ENCODE measurements at regions not wholly inside any gene's neighbourhood (a gene's known extent, or its start where the extent isn't known, plus 50 kb on each side); places are given as distances from the start of the nearest gene placed in this dataset.

DNA sequence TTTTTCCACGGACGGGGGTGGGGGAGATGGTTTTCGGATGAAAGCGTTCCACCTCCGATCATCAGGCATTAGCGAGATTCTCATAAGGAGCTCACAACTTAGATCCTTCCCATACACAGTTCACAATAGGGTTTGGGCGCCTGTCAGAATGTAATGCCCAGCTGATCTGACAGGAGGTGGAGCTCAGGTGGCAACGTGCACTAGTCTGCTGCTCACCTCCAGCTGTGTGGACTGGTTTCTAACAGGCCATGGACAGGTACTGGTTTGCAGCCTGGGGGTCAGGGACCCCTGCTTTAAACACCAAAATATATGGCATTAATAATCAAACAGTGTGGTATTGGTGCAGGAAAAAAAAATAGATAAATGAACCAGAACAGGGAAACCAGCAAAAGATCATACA lies 157.5 kb upstream of the NLRP1 start (continued):
- TF ChIP-seq, protein P1, sequence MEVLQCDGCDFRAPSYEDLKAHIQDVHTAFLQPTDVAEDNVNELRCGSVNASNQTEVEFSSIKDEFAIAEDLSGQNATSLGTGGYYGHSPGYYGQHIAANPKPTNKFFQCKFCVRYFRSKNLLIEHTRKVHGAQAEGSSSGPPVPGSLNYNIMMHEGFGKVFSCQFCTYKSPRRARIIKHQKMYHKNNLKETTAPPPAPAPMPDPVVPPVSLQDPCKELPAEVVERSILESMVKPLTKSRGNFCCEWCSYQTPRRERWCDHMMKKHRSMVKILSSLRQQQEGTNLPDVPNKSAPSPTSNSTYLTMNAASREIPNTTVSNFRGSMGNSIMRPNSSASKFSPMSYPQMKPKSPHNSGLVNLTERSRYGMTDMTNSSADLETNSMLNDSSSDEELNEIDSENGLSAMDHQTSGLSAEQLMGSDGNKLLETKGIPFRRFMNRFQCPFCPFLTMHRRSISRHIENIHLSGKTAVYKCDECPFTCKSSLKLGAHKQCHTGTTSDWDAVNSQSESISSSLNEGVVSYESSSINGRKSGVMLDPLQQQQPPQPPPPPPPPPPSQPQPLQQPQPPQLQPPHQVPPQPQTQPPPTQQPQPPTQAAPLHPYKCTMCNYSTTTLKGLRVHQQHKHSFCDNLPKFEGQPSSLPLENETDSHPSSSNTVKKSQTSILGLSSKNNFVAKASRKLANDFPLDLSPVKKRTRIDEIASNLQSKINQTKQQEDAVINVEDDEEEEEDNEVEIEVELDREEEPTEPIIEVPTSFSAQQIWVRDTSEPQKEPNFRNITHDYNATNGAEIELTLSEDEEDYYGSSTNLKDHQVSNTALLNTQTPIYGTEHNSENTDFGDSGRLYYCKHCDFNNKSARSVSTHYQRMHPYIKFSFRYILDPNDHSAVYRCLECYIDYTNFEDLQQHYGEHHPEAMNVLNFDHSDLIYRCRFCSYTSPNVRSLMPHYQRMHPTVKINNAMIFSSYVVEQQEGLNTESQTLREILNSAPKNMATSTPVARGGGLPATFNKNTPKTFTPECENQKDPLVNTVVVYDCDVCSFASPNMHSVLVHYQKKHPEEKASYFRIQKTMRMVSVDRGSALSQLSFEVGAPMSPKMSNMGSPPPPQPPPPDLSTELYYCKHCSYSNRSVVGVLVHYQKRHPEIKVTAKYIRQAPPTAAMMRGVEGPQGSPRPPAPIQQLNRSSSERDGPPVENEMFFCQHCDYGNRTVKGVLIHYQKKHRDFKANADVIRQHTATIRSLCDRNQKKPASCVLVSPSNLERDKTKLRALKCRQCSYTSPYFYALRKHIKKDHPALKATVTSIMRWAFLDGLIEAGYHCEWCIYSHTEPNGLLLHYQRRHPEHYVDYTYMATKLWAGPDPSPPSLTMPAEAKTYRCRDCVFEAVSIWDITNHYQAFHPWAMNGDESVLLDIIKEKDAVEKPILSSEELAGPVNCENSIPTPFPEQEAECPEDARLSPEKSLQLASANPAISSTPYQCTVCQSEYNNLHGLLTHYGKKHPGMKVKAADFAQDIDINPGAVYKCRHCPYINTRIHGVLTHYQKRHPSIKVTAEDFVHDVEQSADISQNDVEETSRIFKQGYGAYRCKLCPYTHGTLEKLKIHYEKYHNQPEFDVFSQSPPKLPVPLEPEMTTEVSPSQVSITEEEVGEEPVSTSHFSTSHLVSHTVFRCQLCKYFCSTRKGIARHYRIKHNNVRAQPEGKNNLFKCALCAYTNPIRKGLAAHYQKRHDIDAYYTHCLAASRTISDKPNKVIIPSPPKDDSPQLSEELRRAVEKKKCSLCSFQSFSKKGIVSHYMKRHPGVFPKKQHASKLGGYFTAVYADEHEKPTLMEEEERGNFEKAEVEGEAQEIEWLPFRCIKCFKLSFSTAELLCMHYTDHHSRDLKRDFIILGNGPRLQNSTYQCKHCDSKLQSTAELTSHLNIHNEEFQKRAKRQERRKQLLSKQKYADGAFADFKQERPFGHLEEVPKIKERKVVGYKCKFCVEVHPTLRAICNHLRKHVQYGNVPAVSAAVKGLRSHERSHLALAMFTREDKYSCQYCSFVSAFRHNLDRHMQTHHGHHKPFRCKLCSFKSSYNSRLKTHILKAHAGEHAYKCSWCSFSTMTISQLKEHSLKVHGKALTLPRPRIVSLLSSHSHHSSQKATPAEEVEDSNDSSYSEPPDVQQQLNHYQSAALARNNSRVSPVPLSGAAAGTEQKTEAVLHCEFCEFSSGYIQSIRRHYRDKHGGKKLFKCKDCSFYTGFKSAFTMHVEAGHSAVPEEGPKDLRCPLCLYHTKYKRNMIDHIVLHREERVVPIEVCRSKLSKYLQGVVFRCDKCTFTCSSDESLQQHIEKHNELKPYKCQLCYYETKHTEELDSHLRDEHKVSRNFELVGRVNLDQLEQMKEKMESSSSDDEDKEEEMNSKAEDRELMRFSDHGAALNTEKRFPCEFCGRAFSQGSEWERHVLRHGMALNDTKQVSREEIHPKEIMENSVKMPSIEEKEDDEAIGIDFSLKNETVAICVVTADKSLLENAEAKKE (CRISPR knock-in tag; IDR thresholded peaks at IDR 0.05): no peak
- no peak for TF ChIP-seq CREB1 (CRISPR knock-in tag; IDR thresholded peaks at IDR 0.05; ENCODE audit: low read depth)
- TF ChIP-seq, protein P2, sequence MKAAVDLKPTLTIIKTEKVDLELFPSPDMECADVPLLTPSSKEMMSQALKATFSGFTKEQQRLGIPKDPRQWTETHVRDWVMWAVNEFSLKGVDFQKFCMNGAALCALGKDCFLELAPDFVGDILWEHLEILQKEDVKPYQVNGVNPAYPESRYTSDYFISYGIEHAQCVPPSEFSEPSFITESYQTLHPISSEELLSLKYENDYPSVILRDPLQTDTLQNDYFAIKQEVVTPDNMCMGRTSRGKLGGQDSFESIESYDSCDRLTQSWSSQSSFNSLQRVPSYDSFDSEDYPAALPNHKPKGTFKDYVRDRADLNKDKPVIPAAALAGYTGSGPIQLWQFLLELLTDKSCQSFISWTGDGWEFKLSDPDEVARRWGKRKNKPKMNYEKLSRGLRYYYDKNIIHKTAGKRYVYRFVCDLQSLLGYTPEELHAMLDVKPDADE (IDR thresholded peaks at IDR 0.05): no peak
- TF ChIP-seq NANOG (IDR thresholded peaks at IDR 0.05; ENCODE audit: borderline replicate concordance): no peak
- TF ChIP-seq JUNB (IDR thresholded peaks at IDR 0.05; ENCODE audit: unreplicated experiment): no peak
- TF ChIP-seq ZNF331 (CRISPR knock-in tag; IDR thresholded peaks at IDR 0.05; ENCODE audit: low read depth): no peak
- TF ChIP-seq POLR2AphosphoS5 (IDR thresholded peaks at IDR 0.05; ENCODE audit: low read depth): no peak
- TF ChIP-seq STAT1 (IDR thresholded peaks at IDR 0.05; ENCODE audit: unreplicated experiment): no peak
- TF ChIP-seq, protein P3, sequence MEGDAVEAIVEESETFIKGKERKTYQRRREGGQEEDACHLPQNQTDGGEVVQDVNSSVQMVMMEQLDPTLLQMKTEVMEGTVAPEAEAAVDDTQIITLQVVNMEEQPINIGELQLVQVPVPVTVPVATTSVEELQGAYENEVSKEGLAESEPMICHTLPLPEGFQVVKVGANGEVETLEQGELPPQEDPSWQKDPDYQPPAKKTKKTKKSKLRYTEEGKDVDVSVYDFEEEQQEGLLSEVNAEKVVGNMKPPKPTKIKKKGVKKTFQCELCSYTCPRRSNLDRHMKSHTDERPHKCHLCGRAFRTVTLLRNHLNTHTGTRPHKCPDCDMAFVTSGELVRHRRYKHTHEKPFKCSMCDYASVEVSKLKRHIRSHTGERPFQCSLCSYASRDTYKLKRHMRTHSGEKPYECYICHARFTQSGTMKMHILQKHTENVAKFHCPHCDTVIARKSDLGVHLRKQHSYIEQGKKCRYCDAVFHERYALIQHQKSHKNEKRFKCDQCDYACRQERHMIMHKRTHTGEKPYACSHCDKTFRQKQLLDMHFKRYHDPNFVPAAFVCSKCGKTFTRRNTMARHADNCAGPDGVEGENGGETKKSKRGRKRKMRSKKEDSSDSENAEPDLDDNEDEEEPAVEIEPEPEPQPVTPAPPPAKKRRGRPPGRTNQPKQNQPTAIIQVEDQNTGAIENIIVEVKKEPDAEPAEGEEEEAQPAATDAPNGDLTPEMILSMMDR (conservative IDR thresholded peaks at IDR 0.05; ENCODE audit: low read depth in 2 of 2): no peak
